Endothelial cell of umbilical vein (primary cell): ENCODE measurements at regions not wholly inside any gene's neighbourhood (a gene's known extent, or its start where the extent isn't known, plus 50 kb on each side); places are given as distances from the start of the nearest gene placed in this dataset.

Experiments used
- BruUV-seq: library from RNA; stranded (reverse); fragments of 400-500 nt; replicated peaks from 2 replicates; lab custom pipeline; 2021; lab: Mats Ljungman, UMichigan
- CTCF ChIA-PET: fragments of 300-600, 350-600 bp; sonication (Branson Sonifier 250); formaldehyde crosslinking; loops from one replicate; lab custom pipeline; 2021; ENCODE audit warnings: antibody characterized with exemption, inconsistent platforms; lab: Charles Lee
- POLR2A ChIA-PET: fragments of 300-600, 350-600 bp; sonication (Branson Sonifier 250); formaldehyde crosslinking; loops from one replicate; lab custom pipeline; 2021; ENCODE audit warnings: antibody characterized with exemption, inconsistent platforms; lab: Charles Lee
- DNase-seq: peaks from one replicate; pipeline ENCODE4 v3.0.0-alpha.2; 2011; ENCODE audit warnings: low read depth, low spot score
- FAIRE-seq: peaks from 2 replicates; lab custom pipeline; 2011; peaks lifted over from hg19 to GRCh38; lab: Jason Lieb, UNC
- H2AFZ ChIP-seq: 2 replicates; pipeline ENCODE4 v1.6.0; 2012; ENCODE audit warnings: low read depth, low read length, control low read depth, inconsistent platforms
- H3K27ac ChIP-seq: 2 replicates; pipeline ENCODE4 v1.5.1; 2011; ENCODE audit warnings: low read depth, mild to moderate bottlenecking, control low read depth, low read length, moderate library complexity; ENCODE audit not compliant: insufficient read depth
- H3K27me3 ChIP-seq, 2 experiments: 2 replicates each; pipeline versions ENCODE4 v1.6.0 to v1.6.1; 2011; ENCODE audit warnings: low read length in 2 of 2, mixed read lengths in 1 of 2; ENCODE audit not compliant: control insufficient read depth in 2 of 2, insufficient read depth in 2 of 2
- H3K36me3 ChIP-seq, 2 experiments: 2 replicates in 1 of 2; 3 replicates in 1 of 2; pipeline ENCODE4 v1.5.1; 2011; ENCODE audit warnings: low read length in 2 of 2, mild to moderate bottlenecking in 1 of 2, moderate library complexity in 1 of 2; ENCODE audit not compliant: control insufficient read depth in 2 of 2, insufficient read depth in 2 of 2; ENCODE audit errors: extremely low read depth in 1 of 2
- H3K4me1 ChIP-seq: 3 replicates; pipeline ENCODE4 v1.5.1; 2011; ENCODE audit warnings: mild to moderate bottlenecking, low read length; ENCODE audit not compliant: control insufficient read depth, insufficient read depth; ENCODE audit errors: extremely low read depth
- H3K4me2 ChIP-seq: 2 replicates; pipeline ENCODE4 v1.6.1; 2011; ENCODE audit warnings: low read length, control low read depth, mixed read lengths; ENCODE audit not compliant: insufficient read depth
- H3K4me3 ChIP-seq, 3 experiments: fragments of 200-600 bp in 1 of 3; sonication (generic), shearing (Covaris generic) in 1 of 3; replicated peaks in 1 of 3; 2 replicates each; pipeline ENCODE4 v1.5.1; 2011 to 2016; ENCODE audit warnings: control low read depth in 3 of 3, low read length in 3 of 3, mild to moderate bottlenecking in 2 of 3, inconsistent platforms in 1 of 3, low read depth in 1 of 3, moderate library complexity in 1 of 3; ENCODE audit not compliant: insufficient read depth in 1 of 3
- H3K79me2 ChIP-seq: 2 replicates; pipeline ENCODE4 v1.6.0; 2012; ENCODE audit warnings: low read length, inconsistent platforms; ENCODE audit not compliant: control insufficient read depth, insufficient read depth
- H3K9ac ChIP-seq: replicated peaks from 2 replicates; pipeline ENCODE3; 2011; ENCODE audit warnings: low read length, control low read depth; ENCODE audit not compliant: insufficient read depth; ENCODE audit errors: extremely low read depth
- H3K9me1 ChIP-seq: replicated peaks from 3 replicates; pipeline ENCODE4 v1.6.0; 2011; ENCODE audit warnings: mild to moderate bottlenecking, low read length; ENCODE audit not compliant: control insufficient read depth, insufficient read depth; ENCODE audit errors: extremely low read depth
- H3K9me3 ChIP-seq: replicated peaks from 2 replicates; pipeline ENCODE4 v1.5.1; 2012; ENCODE audit warnings: low read length, inconsistent platforms; ENCODE audit not compliant: control insufficient read depth, insufficient read depth
- H4K20me1 ChIP-seq: replicated peaks from 2 replicates; pipeline ENCODE3; 2011; ENCODE audit warnings: mild to moderate bottlenecking, low read length; ENCODE audit not compliant: control insufficient read depth, insufficient read depth; ENCODE audit errors: extremely low read depth
- CTCF ChIP-seq, 2 donors: IDR thresholded peaks; 1 replicate in 1 of 2; 2 replicates in 1 of 2; pipeline ENCODE4 v1.5.1; 2011; ENCODE audit warnings: low read length in 2 of 2, mild to moderate bottlenecking in 2 of 2, moderate library complexity in 2 of 2, control low read depth in 1 of 2, inconsistent platforms in 1 of 2, low read depth in 1 of 2; ENCODE audit not compliant: insufficient read depth in 1 of 2; ENCODE audit errors: extremely low read depth in 1 of 2
- EZH2 ChIP-seq: IDR thresholded peaks from 2 replicates; pipeline ENCODE4 v1.6.1; 2012; ENCODE audit warnings: borderline replicate concordance, low read depth, mild to moderate bottlenecking, moderate library complexity, low read length, inconsistent platforms; ENCODE audit not compliant: severe bottlenecking
- FOS ChIP-seq: IDR thresholded peaks from 2 replicates; pipeline ENCODE4 v1.6.1; 2011; ENCODE audit warnings: mild to moderate bottlenecking, low read length, moderate library complexity, borderline replicate concordance; ENCODE audit not compliant: insufficient read depth
- GATA2 ChIP-seq: IDR thresholded peaks from 2 replicates; pipeline ENCODE4 v1.7.0; 2011; ENCODE audit warnings: low read depth, mild to moderate bottlenecking, moderate library complexity, mixed read lengths, low read length; ENCODE audit not compliant: insufficient read length, insufficient read depth
- JUN ChIP-seq: IDR thresholded peaks from 2 replicates; pipeline ENCODE4 v1.6.1; 2011; ENCODE audit warnings: borderline replicate concordance, low read depth; ENCODE audit not compliant: insufficient read length, insufficient read depth
- MAX ChIP-seq: IDR thresholded peaks from 2 replicates; pipeline ENCODE4 v1.6.1; 2011; ENCODE audit not compliant: insufficient read depth, insufficient read length
- MYC ChIP-seq: IDR thresholded peaks from one replicate; pipeline ENCODE4 v1.6.1; 2011; ENCODE audit warnings: mild to moderate bottlenecking, low read depth, low read length
- POLR2A ChIP-seq: IDR thresholded peaks from 2 replicates; pipeline ENCODE4 v1.6.1; 2012; ENCODE audit warnings: low read depth, mild to moderate bottlenecking, control low read depth, low read length
- POLR2AphosphoS5 ChIP-seq: IDR thresholded peaks from 2 replicates; pipeline ENCODE4 v1.6.1; 2012; ENCODE audit warnings: low read depth, mild to moderate bottlenecking, control low read depth, low read length, moderate library complexity; ENCODE audit not compliant: insufficient read depth
- dilution Hi-C: fragments of 300-500 bp; cut with MboI; formaldehyde crosslinking; loops from one replicate; pipeline ENCODE4 v1.15.0; 2019; ENCODE audit warnings: low sequenced_read_pairs; ENCODE audit not compliant: extremely low pct_ligation_motif_present
- intact Hi-C: fragments of 100-400 bp; cut with micrococcal nuclease; formaldehyde crosslinking; loops from one replicate; pipeline ENCODE4 v1.10.0; 2022

- ChIA-PET CTCF (no interaction called here), POLR2A (no interaction called here)
- no peaks in the 10 kb centered on the region for H4K20me1 ChIP-seq
- no peak overlapping the region for H3K4me2 ChIP-seq
- dilution Hi-C loops (no loop called here), intact Hi-C loops (no loop called here)
- no TSS peak for BruUV-seq
- H3K4me3 ChIP-seq = no peak overlapping the region
- H3K4me1 ChIP-seq = no peaks in the 10 kb centered on the region
- H3K9me3 ChIP-seq = no peaks in the 10 kb centered on the region
- H3K79me2 ChIP-seq = no peaks in the 10 kb centered on the region
- no peak overlapping the region for H3K9ac ChIP-seq
- TF ChIP-seq EZH2 (no peak), POLR2AphosphoS5 (no peak), CTCF (IDR thresholded peaks at IDR 0.05; ENCODE audit: extremely low read depth in 1 of 2, insufficient read depth in 1 of 2, low read depth in 1 of 2, low read length in 2 of 2) (no peak), GATA2 (no peak), POLR2A (no peak), FOS (no peak), JUN (no peak), MAX (no peak), MYC (no peak)
- no peaks in the 10 kb centered on the region for H3K9me1 ChIP-seq
- H3K36me3 ChIP-seq = no peaks in the 10 kb centered on the region
- no peak for DNase-seq
- FAIRE-seq = no peak
- H3K27me3 ChIP-seq = no peaks in the 10 kb centered on the region
- no peak overlapping the region for H3K27ac ChIP-seq
- H2AFZ ChIP-seq = no peak overlapping the region
Measured at GRCh38 chr3:56870436-56870835, 68.7 kb upstream of the ARHGEF3 start.
